Tibial nerve (tissue), 4 donors: ENCODE measurements at regions not wholly inside any gene's neighbourhood (a gene's known extent, or its start where the extent isn't known, plus 50 kb on each side); places are given as distances from the start of the nearest gene placed in this dataset.

Experiments
- DNase-seq, 2 donors: peaks; one replicate each; pipeline ENCODE4 v3.0.0-alpha.2; 2019; ENCODE audit warnings: low spot score in 2 of 2
- H3K27ac ChIP-seq, 4 donors: fragments of 200-600 bp; sonication (generic) in 3 of 4; one replicate each; pipeline ENCODE4 v1.5.1; 2017 to 2019; ENCODE audit warnings: mild to moderate bottlenecking in 1 of 4
- H3K27me3 ChIP-seq, 2 donors: fragments of 200-600 bp; sonication (generic) in 1 of 2; one replicate each; pipeline versions ENCODE4 v1.5.1 to v1.6.0; 2017 to 2019
- H3K36me3 ChIP-seq, 3 donors: fragments of 200-600 bp; sonication (generic); one replicate each; pipeline ENCODE4 v1.5.1; 2018 to 2019
- H3K4me1 ChIP-seq, 4 donors: fragments of 200-600 bp; sonication (generic) in 3 of 4; one replicate each; pipeline ENCODE4 v1.5.1; 2017 to 2019
- H3K4me3 ChIP-seq, 4 donors: fragments of 200-600 bp; sonication (generic) in 3 of 4; one replicate each; pipeline ENCODE4 v1.5.1; 2017 to 2019; ENCODE audit warnings: mild to moderate bottlenecking in 1 of 4, moderate library complexity in 1 of 4
- H3K9me3 ChIP-seq, 4 donors: fragments of 200-600 bp; sonication (generic) in 3 of 4; one replicate each; pipeline ENCODE4 v1.5.1; 2017 to 2019
- CTCF ChIP-seq, 5 experiments: fragments of 200-600 bp in 3 of 5; fragments of 450-650 bp in 2 of 5; sonication (generic) in 3 of 5; IDR thresholded peaks; one replicate each; pipeline ENCODE4 v1.5.1; 2016 to 2019; ENCODE audit warnings: antibody characterized with exemption in 5 of 5, mild to moderate bottlenecking in 3 of 5, moderate library complexity in 2 of 5
- EP300 ChIP-seq, 2 donors: sonication (generic); formaldehyde crosslinking; IDR thresholded peaks; one replicate each; pipeline ENCODE4 v1.6.1; 2017; ENCODE audit warnings: antibody characterized with exemption in 2 of 2, mild to moderate bottlenecking in 1 of 2
- POLR2A ChIP-seq, 2 donors: fragments of 450-650 bp; IDR thresholded peaks; one replicate each; pipeline ENCODE4 v1.6.1; 2017; ENCODE audit warnings: antibody characterized with exemption in 2 of 2, mild to moderate bottlenecking in 2 of 2, moderate library complexity in 2 of 2
- WGBS, 2 donors: methylation state at CpG; one replicate each; pipeline ENCODE4 v1.1.5; 2018; 5-methylcytosine and 5-hydroxymethylcytosine counted together

GRCh38 chr17:11140043-11140442, 101.0 kb upstream of the SHISA6 start:
- no peak overlapping the region for H3K27ac ChIP-seq
- WGBS, 2 donors: 38 to 46% methylated on average over 1 of the region's 1 CpG
- H3K36me3 ChIP-seq: no peaks in the 10 kb centered on the region
- DNase-seq: peak in 1 of 2 donors; percentile 9
- H3K27me3 ChIP-seq: no peaks in the 10 kb centered on the region
- no peak overlapping the region for H3K4me3 ChIP-seq
- TF ChIP-seq POLR2A (IDR thresholded peaks at IDR 0.05): no peak
- TF ChIP-seq EP300 (IDR thresholded peaks at IDR 0.05): no peak
- no peak for TF ChIP-seq CTCF (IDR thresholded peaks at IDR 0.05)
- H3K9me3 ChIP-seq: no peaks in the 10 kb centered on the region
- peaks cover 0 to 6% (median 0%) of the 10 kb centered on the region in 4 donors for H3K4me1 ChIP-seq

GRCh38 chr17:11138023-11138422, 103.0 kb upstream of the SHISA6 start:
- Histone ChIP-seq H3K4me3 (no peak overlapping the region), H3K27me3 (no peaks in the 10 kb centered on the region), H3K9me3 (no peaks in the 10 kb centered on the region), H3K27ac (no peak overlapping the region), H3K36me3 (no peaks in the 10 kb centered on the region), H3K4me1 (peaks cover 0 to 6% (median 0%) of the 10 kb centered on the region in 4 donors)
- 72 to 80% methylated on average over 5 of the region's 5 CpGs for WGBS, 2 donors
- TF ChIP-seq EP300 (IDR thresholded peaks at IDR 0.05) (no peak), POLR2A (IDR thresholded peaks at IDR 0.05) (no peak), CTCF (IDR thresholded peaks at IDR 0.05) (no peak)
- no peak for DNase-seq

- no peak for DNase-seq
- WGBS, 2 donors: 85 to 93% methylated on average over 1 of the region's 1 CpG
- Histone ChIP-seq H3K9me3 (no peaks in the 10 kb centered on the region), H3K36me3 (no peaks in the 10 kb centered on the region), H3K27ac (no peak overlapping the region), H3K4me3 (no peak overlapping the region), H3K4me1 (peaks cover 0 to 5% (median 0%) of the 10 kb centered on the region in 4 donors), H3K27me3 (no peaks in the 10 kb centered on the region)
- TF ChIP-seq CTCF (IDR thresholded peaks at IDR 0.05) (no peak), EP300 (IDR thresholded peaks at IDR 0.05) (no peak), POLR2A (IDR thresholded peaks at IDR 0.05) (no peak)
Measured at GRCh38 chr17:11135819-11136218, 105.2 kb upstream of the SHISA6 start.

- no peaks in the 10 kb centered on the region for H3K9me3 ChIP-seq
- DNase-seq: no peak
- WGBS, 2 donors: 63 to 64% methylated on average over 4 of the region's 4 CpGs
- H3K27me3 ChIP-seq: no peaks in the 10 kb centered on the region
- TF ChIP-seq POLR2A (IDR thresholded peaks at IDR 0.05) (no peak), CTCF (IDR thresholded peaks at IDR 0.05) (no peak), EP300 (IDR thresholded peaks at IDR 0.05) (no peak)
- H3K27ac ChIP-seq: no peak overlapping the region
- H3K4me3 ChIP-seq: no peak overlapping the region
- no peaks in the 10 kb centered on the region for H3K4me1 ChIP-seq
- H3K36me3 ChIP-seq: no peaks in the 10 kb centered on the region
Measured at GRCh38 chr17:11130367-11130766, 110.6 kb upstream of the SHISA6 start.

- H3K27ac ChIP-seq: no peak overlapping the region
- H3K4me1 ChIP-seq: no peaks in the 10 kb centered on the region
- H3K9me3 ChIP-seq: no peaks in the 10 kb centered on the region
- WGBS, 2 donors: 44 to 46% methylated on average over 5 of the region's 5 CpGs
- H3K27me3 ChIP-seq: no peaks in the 10 kb centered on the region
- TF ChIP-seq EP300 (IDR thresholded peaks at IDR 0.05) (no peak), CTCF (IDR thresholded peaks at IDR 0.05) (no peak), POLR2A (IDR thresholded peaks at IDR 0.05) (no peak)
- peak in 1 of 2 donors; percentile 6 for DNase-seq
- H3K4me3 ChIP-seq: no peak overlapping the region
- no peaks in the 10 kb centered on the region for H3K36me3 ChIP-seq
Measured at GRCh38 chr17:11122908-11123307, 118.1 kb upstream of the SHISA6 start.
